Caco-2 (cell line): ENCODE measurements at regions not wholly inside any gene's neighbourhood (a gene's known extent, or its start where the extent isn't known, plus 50 kb on each side); places are given as distances from the start of the nearest gene placed in this dataset.

Experiments used
- BruUV-seq: library from RNA; stranded (reverse); fragments of 400-500 nt; replicated peaks from 2 replicates; lab custom pipeline; 2021; lab: Mats Ljungman, UMichigan
- CTCF ChIA-PET: fragments of 300-600 bp; sonication (Branson Sonifier 250); formaldehyde crosslinking; loops from one replicate; lab custom pipeline; 2022; ENCODE audit warnings: antibody characterized with exemption; lab: Charles Lee
- POLR2A ChIA-PET: fragments of 300-600 bp; sonication (Branson Sonifier 250); formaldehyde crosslinking; loops from one replicate; lab custom pipeline; 2022; ENCODE audit warnings: antibody characterized with exemption; lab: Charles Lee
- DNase-seq, 2 experiments: peaks; one replicate each; pipeline versions ENCODE4 v3.0.0 to v3.0.0-alpha.2; 2020 to 2022
- H3K27me3 ChIP-seq: replicated peaks from 2 replicates; pipeline ENCODE4 v1.6.0; 2011; ENCODE audit warnings: low read length; ENCODE audit not compliant: control insufficient read depth, insufficient read depth
- H3K36me3 ChIP-seq: 2 replicates; pipeline ENCODE4 v1.5.1; 2011; ENCODE audit warnings: low read length; ENCODE audit not compliant: control insufficient read depth, insufficient read depth
- H3K4me1 ChIP-seq: fragments of 250-450 bp; sonication (Bioruptor Pico); 2 replicates; pipeline ENCODE4 v1.5.1; 2020; ENCODE audit warnings: mild to moderate bottlenecking
- H3K4me3 ChIP-seq: 2 replicates; pipeline ENCODE4 v1.5.1; 2011; ENCODE audit warnings: low read depth, mild to moderate bottlenecking, control low read depth, low read length
- H3K9me3 ChIP-seq: fragments of 250-450 bp; sonication (Bioruptor Pico); 2 replicates; pipeline ENCODE4 v1.5.1; 2020; ENCODE audit warnings: mild to moderate bottlenecking, moderate library complexity
- H3K27ac Mint-ChIP-seq: one replicate; pipeline ENCODE4 v1.8.0; 2022; ENCODE audit warnings: mixed read lengths; ENCODE audit not compliant: unreplicated experiment
- H3K27me3 Mint-ChIP-seq: one replicate; pipeline ENCODE4 v1.8.0; 2022; ENCODE audit warnings: mixed read lengths; ENCODE audit not compliant: insufficient read depth, unreplicated experiment
- H3K36me3 Mint-ChIP-seq: one replicate; pipeline ENCODE4 v1.8.0; 2022; ENCODE audit warnings: mild to moderate bottlenecking, mixed read lengths; ENCODE audit not compliant: insufficient read depth, unreplicated experiment
- H3K4me1 Mint-ChIP-seq: one replicate; pipeline ENCODE4 v1.8.0; 2022; ENCODE audit warnings: low read depth, mixed read lengths; ENCODE audit not compliant: unreplicated experiment
- H3K4me3 Mint-ChIP-seq: one replicate; pipeline ENCODE4 v1.8.0; 2022; ENCODE audit warnings: mild to moderate bottlenecking, moderate library complexity, mixed read lengths; ENCODE audit not compliant: unreplicated experiment
- H3K9me3 Mint-ChIP-seq: one replicate; pipeline ENCODE4 v1.8.0; 2022; ENCODE audit warnings: mixed read lengths; ENCODE audit not compliant: unreplicated experiment
- CTCF ChIP-seq, 2 experiments: fragments of 200-600 bp in 1 of 2; IDR thresholded peaks; 1 replicate in 1 of 2; 2 replicates in 1 of 2; pipeline versions ENCODE4 v1.5.1 to v1.8.0; 2011 to 2022; ENCODE audit warnings: antibody characterized with exemption in 1 of 2, control low read depth in 1 of 2, inconsistent platforms in 1 of 2, low read depth in 1 of 2, low read length in 1 of 2, mild to moderate bottlenecking in 1 of 2, moderate library complexity in 1 of 2; ENCODE audit not compliant: insufficient read depth in 1 of 2, severe bottlenecking in 1 of 2, unreplicated experiment in 1 of 2
- intact Hi-C: fragments of 100-400 bp; cut with micrococcal nuclease; formaldehyde crosslinking; loops from one replicate; pipeline ENCODE4 v1.10.0; 2022; ENCODE audit not compliant: unreplicated experiment

DNA sequence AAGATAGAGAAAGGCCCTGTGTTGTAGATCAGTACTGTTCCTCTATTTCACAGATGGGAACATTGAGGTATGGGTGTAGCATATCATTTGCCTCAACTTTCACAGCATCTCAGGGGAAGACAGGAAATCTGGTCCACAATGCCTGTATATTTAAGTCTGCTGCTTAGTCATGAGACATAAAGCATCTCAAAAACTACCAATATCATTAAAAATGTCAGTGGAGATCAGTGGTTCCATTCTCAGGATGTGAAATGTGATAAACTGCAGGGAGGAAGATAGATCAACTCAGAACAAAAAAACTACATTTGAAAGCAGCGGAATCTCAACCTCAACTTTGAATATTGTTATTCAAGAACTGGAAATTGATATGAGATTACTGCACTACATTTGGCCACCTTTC is 192.9 kb upstream of the PREP start:
- BruUV-seq = no TSS peak
- Mint-ChIP-seq H3K4me1 (no peaks in the 10 kb centered on the region), H3K9me3 (peaks cover 12% of the 10 kb centered on the region), H3K4me3 (no peak overlapping the region), H3K27ac (no peak overlapping the region), H3K27me3 (no peaks in the 10 kb centered on the region), H3K36me3 (no peaks in the 10 kb centered on the region)
- Histone ChIP-seq H3K4me1 (0 out of 2 replicates have a peak, but pooled peaks cover 4% of the 10 kb centered on the region), H3K4me3 (no peak overlapping the region), H3K36me3 (no peaks in the 10 kb centered on the region), H3K27me3 (no peaks in the 10 kb centered on the region), H3K9me3 (no peaks in the 10 kb centered on the region)
- no peak for TF ChIP-seq CTCF (IDR thresholded peaks at IDR 0.05; ENCODE audit: insufficient read depth in 1 of 2, low read depth in 1 of 2, low read length in 1 of 2, severe bottlenecking in 1 of 2, unreplicated experiment in 1 of 2)
- ChIA-PET CTCF (no interaction called here), POLR2A (no interaction called here)
- intact Hi-C loops = no loop called here
- DNase-seq = no peak

DNA sequence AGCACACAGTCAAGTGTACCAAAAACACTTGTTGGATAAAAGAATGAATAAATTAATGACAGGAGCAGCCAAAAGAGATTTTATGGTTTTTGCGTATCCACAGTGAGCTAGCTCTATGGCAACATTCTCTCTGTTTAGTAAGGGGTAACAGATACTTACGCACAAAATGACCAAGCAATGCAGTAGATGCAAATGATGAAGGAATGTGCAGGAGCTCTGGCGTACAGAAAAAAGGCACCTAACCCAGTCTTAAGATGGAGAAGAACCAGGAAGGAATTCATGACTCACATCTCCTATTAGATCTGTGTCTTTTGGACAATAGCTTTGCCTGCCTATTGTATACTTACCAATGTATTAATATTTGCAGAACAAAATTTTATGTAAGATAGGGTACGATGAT is 191.9 kb upstream of the PREP start:
- no peak for TF ChIP-seq CTCF (IDR thresholded peaks at IDR 0.05; ENCODE audit: insufficient read depth in 1 of 2, low read depth in 1 of 2, low read length in 1 of 2, severe bottlenecking in 1 of 2, unreplicated experiment in 1 of 2)
- Mint-ChIP-seq H3K27ac (no peak overlapping the region), H3K4me3 (no peak overlapping the region), H3K4me1 (no peaks in the 10 kb centered on the region), H3K36me3 (no peaks in the 10 kb centered on the region), H3K9me3 (peaks cover 12% of the 10 kb centered on the region), H3K27me3 (no peaks in the 10 kb centered on the region)
- DNase-seq = no peak
- Histone ChIP-seq H3K4me1 (0 out of 2 replicates have a peak, but pooled peaks cover 4% of the 10 kb centered on the region), H3K36me3 (no peaks in the 10 kb centered on the region), H3K4me3 (no peak overlapping the region), H3K9me3 (no peaks in the 10 kb centered on the region), H3K27me3 (no peaks in the 10 kb centered on the region)
- intact Hi-C loops = no loop called here
- ChIA-PET POLR2A (no interaction called here), CTCF (no interaction called here)
- no TSS peak for BruUV-seq

DNA sequence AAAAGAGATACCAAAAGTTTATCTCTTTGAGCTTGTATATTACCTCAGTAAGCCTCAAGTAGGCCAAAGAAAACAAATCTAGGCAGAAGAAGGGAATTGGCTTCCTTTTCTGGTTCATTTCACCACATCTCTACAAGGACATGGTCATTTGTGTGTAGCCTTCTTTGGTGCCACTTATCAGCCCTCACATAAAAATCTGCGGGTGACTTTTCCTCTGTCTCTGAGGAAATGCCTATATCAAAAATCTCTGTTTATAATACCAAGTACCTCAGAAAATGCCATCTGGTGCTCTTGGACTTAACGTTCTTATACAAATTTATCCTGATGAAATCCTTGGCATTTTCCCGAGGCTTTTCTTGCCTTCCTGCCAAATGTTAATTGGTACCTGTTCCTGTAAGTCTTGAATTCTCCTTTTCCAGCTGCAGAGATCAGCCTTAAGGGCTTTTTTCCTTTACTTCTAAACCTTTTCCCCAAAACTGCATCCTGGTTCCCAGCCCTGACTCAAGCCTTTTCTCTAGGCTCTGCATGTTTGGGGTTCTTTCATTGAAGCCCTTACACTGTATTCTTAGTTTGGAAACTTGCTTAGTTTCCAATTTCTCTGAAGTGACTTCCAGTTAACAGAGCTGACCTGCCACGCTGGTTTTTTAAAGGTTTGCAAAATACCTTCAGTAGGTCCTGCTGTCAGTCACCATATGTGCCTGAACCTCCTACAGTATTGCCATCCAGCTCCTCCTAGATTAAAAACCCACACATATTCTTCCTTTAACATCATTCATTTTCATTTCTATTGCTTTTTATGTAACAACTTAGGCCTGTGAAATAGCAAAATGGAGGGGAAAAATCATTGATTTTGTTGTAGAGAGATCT is 191.2 kb upstream of the PREP start:
- DNase-seq = no peak
- TF ChIP-seq CTCF (IDR thresholded peaks at IDR 0.05; ENCODE audit: insufficient read depth in 1 of 2, low read depth in 1 of 2, low read length in 1 of 2, severe bottlenecking in 1 of 2, unreplicated experiment in 1 of 2) = no peak
- no peaks in the 10 kb centered on the region for H3K36me3 ChIP-seq
- Mint-ChIP-seq H3K4me1 (peaks cover 7% of the 10 kb centered on the region), H3K4me3 (no peak overlapping the region), H3K9me3 (peaks cover 12% of the 10 kb centered on the region), H3K27ac (no peak overlapping the region), H3K36me3 (no peaks in the 10 kb centered on the region), H3K27me3 (no peaks in the 10 kb centered on the region)
- intact Hi-C loops = no loop called here
- no peak overlapping the region for H3K4me3 ChIP-seq
- H3K9me3 ChIP-seq = no peaks in the 10 kb centered on the region
- H3K27me3 ChIP-seq = no peaks in the 10 kb centered on the region
- 0 out of 2 replicates have a peak, but pooled peaks cover 4% of the 10 kb centered on the region for H3K4me1 ChIP-seq
- CTCF ChIA-PET = no interaction called here
- POLR2A ChIA-PET = no interaction called here
- no TSS peak for BruUV-seq
